Neural cell (in vitro differentiated cells): ENCODE measurements at regions not wholly inside any gene's neighbourhood (a gene's known extent, or its start where the extent isn't known, plus 50 kb on each side); places are given as distances from the start of the nearest gene placed in this dataset.

ENCODE experiments used
- CTCF ChIP-seq: fragments of 450-650 bp; IDR thresholded peaks from 2 replicates; pipeline ENCODE4 v1.5.1; 2014; ENCODE audit warnings: antibody characterized with exemption, mild to moderate bottlenecking, moderate library complexity; ENCODE audit not compliant: poor library complexity, severe bottlenecking
- EP300 ChIP-seq: fragments of 450-650 bp; conservative IDR thresholded peaks from 2 replicates; pipeline ENCODE4 v1.6.1; 2014; ENCODE audit warnings: antibody characterized with exemption, mild to moderate bottlenecking, moderate library complexity; ENCODE audit not compliant: poor library complexity, severe bottlenecking
- EZH2 ChIP-seq: fragments of 200-600, 300-800 bp; shearing (Covaris generic), sonication (generic); IDR thresholded peaks from 2 replicates; pipeline ENCODE4 v1.6.1; 2014; ENCODE audit warnings: antibody characterized with exemption, low read length, borderline replicate concordance, mild to moderate bottlenecking; ENCODE audit not compliant: insufficient read depth, poor library complexity, severe bottlenecking
- MXI1 ChIP-seq: fragments of 450-650 bp; conservative IDR thresholded peaks from 2 replicates; pipeline ENCODE4 v1.6.1; 2014; ENCODE audit warnings: antibody characterized with exemption, mild to moderate bottlenecking; ENCODE audit not compliant: poor library complexity, severe bottlenecking
- POLR2AphosphoS5 ChIP-seq: IDR thresholded peaks from 2 replicates; pipeline ENCODE4 v1.6.1; 2012
- RAD21 ChIP-seq: fragments of 450-650 bp; conservative IDR thresholded peaks from 2 replicates; pipeline ENCODE4 v1.6.1; 2014; ENCODE audit warnings: antibody characterized with exemption, mild to moderate bottlenecking, moderate library complexity
- TAF1 ChIP-seq: IDR thresholded peaks from 2 replicates; pipeline ENCODE4 v1.6.1; 2012; ENCODE audit warnings: low read depth
- TF ChIP-seq, protein P1 (sequence below): IDR thresholded peaks from 2 replicates; pipeline ENCODE4 v1.6.1; 2012; ENCODE audit warnings: borderline replicate concordance

GRCh38 chrX:63058204-63058603, 292.9 kb downstream of the SPIN4 start:
- TF ChIP-seq EZH2 (no peak), CTCF (no peak), POLR2AphosphoS5 (no peak), MXI1 (no peak), TAF1 (no peak), EP300 (no peak), RAD21 (no peak)
- TF ChIP-seq, protein P1, sequence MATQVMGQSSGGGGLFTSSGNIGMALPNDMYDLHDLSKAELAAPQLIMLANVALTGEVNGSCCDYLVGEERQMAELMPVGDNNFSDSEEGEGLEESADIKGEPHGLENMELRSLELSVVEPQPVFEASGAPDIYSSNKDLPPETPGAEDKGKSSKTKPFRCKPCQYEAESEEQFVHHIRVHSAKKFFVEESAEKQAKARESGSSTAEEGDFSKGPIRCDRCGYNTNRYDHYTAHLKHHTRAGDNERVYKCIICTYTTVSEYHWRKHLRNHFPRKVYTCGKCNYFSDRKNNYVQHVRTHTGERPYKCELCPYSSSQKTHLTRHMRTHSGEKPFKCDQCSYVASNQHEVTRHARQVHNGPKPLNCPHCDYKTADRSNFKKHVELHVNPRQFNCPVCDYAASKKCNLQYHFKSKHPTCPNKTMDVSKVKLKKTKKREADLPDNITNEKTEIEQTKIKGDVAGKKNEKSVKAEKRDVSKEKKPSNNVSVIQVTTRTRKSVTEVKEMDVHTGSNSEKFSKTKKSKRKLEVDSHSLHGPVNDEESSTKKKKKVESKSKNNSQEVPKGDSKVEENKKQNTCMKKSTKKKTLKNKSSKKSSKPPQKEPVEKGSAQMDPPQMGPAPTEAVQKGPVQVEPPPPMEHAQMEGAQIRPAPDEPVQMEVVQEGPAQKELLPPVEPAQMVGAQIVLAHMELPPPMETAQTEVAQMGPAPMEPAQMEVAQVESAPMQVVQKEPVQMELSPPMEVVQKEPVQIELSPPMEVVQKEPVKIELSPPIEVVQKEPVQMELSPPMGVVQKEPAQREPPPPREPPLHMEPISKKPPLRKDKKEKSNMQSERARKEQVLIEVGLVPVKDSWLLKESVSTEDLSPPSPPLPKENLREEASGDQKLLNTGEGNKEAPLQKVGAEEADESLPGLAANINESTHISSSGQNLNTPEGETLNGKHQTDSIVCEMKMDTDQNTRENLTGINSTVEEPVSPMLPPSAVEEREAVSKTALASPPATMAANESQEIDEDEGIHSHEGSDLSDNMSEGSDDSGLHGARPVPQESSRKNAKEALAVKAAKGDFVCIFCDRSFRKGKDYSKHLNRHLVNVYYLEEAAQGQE = no peak
